ENCODE measurements at regions not wholly inside any gene's neighbourhood (a gene's known extent, or its start where the extent isn't known, plus 50 kb on each side); places are given as distances from the start of the nearest gene placed in this dataset.

DNA sequence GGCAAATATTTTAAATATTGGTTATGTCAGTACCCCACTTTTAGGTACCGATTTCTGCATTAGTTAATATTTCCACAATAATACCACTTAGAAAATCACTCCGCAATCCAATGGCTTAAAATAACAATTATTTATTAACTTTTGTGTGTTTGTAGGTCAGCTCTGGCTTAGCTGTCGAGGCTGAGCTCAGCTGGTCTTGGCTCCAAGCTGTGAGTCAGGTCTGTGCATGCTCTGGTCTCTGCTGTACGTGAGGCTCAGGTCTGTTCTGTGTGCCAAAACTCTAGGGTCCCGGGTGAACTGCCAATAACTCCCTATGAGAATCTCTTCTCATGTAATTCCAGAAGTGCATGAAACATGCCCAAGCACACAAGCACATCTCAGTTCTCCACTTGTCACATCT is 245.8 kb upstream of the GK2 start:
- H3K27me3 ChIP-seq (ENCODE audit: insufficient read depth), result no peaks in the 10 kb centered on the region
- 70% methylated on average over 5 of the region's 5 CpGs for WGBS (ENCODE audit: low lambda C conversion rate)

DNA sequence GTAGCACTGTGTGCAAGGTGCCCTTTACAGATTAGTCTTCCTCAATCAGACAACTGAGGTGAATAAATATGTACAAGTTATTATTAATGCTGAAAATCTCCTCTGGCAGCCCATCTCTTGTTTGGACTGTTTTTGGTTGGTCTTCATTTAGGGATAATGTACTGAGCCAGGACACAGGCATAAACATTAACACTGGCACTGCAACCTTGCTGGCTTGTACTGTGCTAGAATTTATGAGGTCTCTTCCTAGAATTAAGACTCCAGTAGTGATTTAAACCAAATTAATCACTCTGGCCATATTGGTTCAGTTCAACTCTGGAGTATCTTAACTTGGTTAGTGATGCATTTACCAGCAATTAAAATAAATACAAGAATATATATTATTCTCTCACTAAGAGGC is 244.7 kb upstream of the GK2 start:
- Histone ChIP-seq H3K4me3 (ENCODE audit: low read depth in 2 of 2, low read length in 1 of 2) (no peak overlapping the region), H2AFZ (ENCODE audit: low read depth) (no peak overlapping the region), H3K9ac (no peak overlapping the region), H3K79me2 (ENCODE audit: insufficient read depth) (no peaks in the 10 kb centered on the region), H3K9me3 (no peaks in the 10 kb centered on the region), H3K4me2 (no peak overlapping the region), H3K4me1 (ENCODE audit: control insufficient read depth in 1 of 2, insufficient read depth in 2 of 2, low read depth in 1 of 2, low read length in 1 of 2) (peaks cover 0 to 5% of the 10 kb centered on the region in 2 experiments; a peak in 1 of 4 replicates), H3F3A (replicated peaks; ENCODE audit: insufficient read depth) (no peaks in the 10 kb centered on the region), H3K9me2 (no peaks in the 10 kb centered on the region), H4K20me1 (ENCODE audit: insufficient read depth) (no peaks in the 10 kb centered on the region), H3K36me3 (replicated peaks in 1 of 2; ENCODE audit: control insufficient read depth in 1 of 2, insufficient read depth in 2 of 2, low read length in 1 of 2) (no peaks in the 10 kb centered on the region), H3K27ac (ENCODE audit: low read depth in 2 of 2, low read length in 1 of 2) (no peak overlapping the region), H3K27me3 (ENCODE audit: insufficient read depth) (no peaks in the 10 kb centered on the region)
- ChIA-PET CTCF (no interaction called here), POLR2A (no interaction called here)
- DNase-seq, result no peak
- TF ChIP-seq SMC3 (IDR thresholded peaks at IDR 0.05; ENCODE audit: low read depth, low read length) (no peak), SIN3A (IDR thresholded peaks at IDR 0.05; ENCODE audit: borderline replicate concordance, low read depth, low read length) (no peak), FOSL2 (IDR thresholded peaks at IDR 0.05; ENCODE audit: borderline replicate concordance, low read depth) (no peak), TAF1 (IDR thresholded peaks at IDR 0.05; ENCODE audit: borderline replicate concordance, low read depth, low read length) (no peak), NRF1 (IDR thresholded peaks at IDR 0.05; ENCODE audit: low read depth, low read length) (no peak), MEF2A (IDR thresholded peaks at IDR 0.05; ENCODE audit: borderline replicate concordance, low read depth) (no peak), FOXJ3 (CRISPR knock-in tag; IDR thresholded peaks at IDR 0.05) (no peak), POLR2AphosphoS5 (IDR thresholded peaks at IDR 0.05; ENCODE audit: low read depth, low read length) (no peak), EP300 (IDR thresholded peaks at IDR 0.05; ENCODE audit: borderline replicate concordance in 1 of 2, low read depth in 1 of 2, low read length in 1 of 2) (no peak), RAD21 (IDR thresholded peaks at IDR 0.05; ENCODE audit: low read length) (no peak), FOXM1 (IDR thresholded peaks at IDR 0.05; ENCODE audit: low read depth) (no peak), NFIC (IDR thresholded peaks at IDR 0.05; ENCODE audit: borderline replicate concordance) (no peak)
- TF ChIP-seq, protein P1, sequence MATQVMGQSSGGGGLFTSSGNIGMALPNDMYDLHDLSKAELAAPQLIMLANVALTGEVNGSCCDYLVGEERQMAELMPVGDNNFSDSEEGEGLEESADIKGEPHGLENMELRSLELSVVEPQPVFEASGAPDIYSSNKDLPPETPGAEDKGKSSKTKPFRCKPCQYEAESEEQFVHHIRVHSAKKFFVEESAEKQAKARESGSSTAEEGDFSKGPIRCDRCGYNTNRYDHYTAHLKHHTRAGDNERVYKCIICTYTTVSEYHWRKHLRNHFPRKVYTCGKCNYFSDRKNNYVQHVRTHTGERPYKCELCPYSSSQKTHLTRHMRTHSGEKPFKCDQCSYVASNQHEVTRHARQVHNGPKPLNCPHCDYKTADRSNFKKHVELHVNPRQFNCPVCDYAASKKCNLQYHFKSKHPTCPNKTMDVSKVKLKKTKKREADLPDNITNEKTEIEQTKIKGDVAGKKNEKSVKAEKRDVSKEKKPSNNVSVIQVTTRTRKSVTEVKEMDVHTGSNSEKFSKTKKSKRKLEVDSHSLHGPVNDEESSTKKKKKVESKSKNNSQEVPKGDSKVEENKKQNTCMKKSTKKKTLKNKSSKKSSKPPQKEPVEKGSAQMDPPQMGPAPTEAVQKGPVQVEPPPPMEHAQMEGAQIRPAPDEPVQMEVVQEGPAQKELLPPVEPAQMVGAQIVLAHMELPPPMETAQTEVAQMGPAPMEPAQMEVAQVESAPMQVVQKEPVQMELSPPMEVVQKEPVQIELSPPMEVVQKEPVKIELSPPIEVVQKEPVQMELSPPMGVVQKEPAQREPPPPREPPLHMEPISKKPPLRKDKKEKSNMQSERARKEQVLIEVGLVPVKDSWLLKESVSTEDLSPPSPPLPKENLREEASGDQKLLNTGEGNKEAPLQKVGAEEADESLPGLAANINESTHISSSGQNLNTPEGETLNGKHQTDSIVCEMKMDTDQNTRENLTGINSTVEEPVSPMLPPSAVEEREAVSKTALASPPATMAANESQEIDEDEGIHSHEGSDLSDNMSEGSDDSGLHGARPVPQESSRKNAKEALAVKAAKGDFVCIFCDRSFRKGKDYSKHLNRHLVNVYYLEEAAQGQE (IDR thresholded peaks at IDR 0.05; ENCODE audit: low read depth, low read length), result no peak

More for the DNA sequence above, 245.8 kb upstream of the GK2 start:
- H3K4me2 ChIP-seq, result no peak overlapping the region
- peaks cover 0 to 5% of the 10 kb centered on the region in 2 experiments; a peak in 1 of 4 replicates for H3K4me1 ChIP-seq (ENCODE audit: control insufficient read depth in 1 of 2, insufficient read depth in 2 of 2, low read depth in 1 of 2, low read length in 1 of 2)
- POLR2A ChIA-PET, result no interaction called here
- H3K79me2 ChIP-seq (ENCODE audit: insufficient read depth), result no peaks in the 10 kb centered on the region
- H3K9ac ChIP-seq, result no peak overlapping the region
- TF ChIP-seq, protein P2, sequence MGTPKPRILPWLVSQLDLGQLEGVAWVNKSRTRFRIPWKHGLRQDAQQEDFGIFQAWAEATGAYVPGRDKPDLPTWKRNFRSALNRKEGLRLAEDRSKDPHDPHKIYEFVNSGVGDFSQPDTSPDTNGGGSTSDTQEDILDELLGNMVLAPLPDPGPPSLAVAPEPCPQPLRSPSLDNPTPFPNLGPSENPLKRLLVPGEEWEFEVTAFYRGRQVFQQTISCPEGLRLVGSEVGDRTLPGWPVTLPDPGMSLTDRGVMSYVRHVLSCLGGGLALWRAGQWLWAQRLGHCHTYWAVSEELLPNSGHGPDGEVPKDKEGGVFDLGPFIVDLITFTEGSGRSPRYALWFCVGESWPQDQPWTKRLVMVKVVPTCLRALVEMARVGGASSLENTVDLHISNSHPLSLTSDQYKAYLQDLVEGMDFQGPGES (IDR thresholded peaks at IDR 0.05; ENCODE audit: low read depth, low read length), result no peak
- TF ChIP-seq, protein P3, sequence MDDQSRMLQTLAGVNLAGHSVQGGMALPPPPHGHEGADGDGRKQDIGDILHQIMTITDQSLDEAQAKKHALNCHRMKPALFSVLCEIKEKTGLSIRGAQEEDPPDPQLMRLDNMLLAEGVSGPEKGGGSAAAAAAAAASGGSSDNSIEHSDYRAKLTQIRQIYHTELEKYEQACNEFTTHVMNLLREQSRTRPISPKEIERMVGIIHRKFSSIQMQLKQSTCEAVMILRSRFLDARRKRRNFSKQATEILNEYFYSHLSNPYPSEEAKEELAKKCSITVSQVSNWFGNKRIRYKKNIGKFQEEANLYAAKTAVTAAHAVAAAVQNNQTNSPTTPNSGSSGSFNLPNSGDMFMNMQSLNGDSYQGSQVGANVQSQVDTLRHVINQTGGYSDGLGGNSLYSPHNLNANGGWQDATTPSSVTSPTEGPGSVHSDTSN (IDR thresholded peaks at IDR 0.05), result no peak
- TF ChIP-seq RAD21 (IDR thresholded peaks at IDR 0.05; ENCODE audit: low read length), result no peak
- no peak for TF ChIP-seq GABPA (IDR thresholded peaks at IDR 0.05; ENCODE audit: low read depth)
- TF ChIP-seq GATA2 (CRISPR knock-in tag; IDR thresholded peaks at IDR 0.05), result no peak
- no peak for TF ChIP-seq JUND (IDR thresholded peaks at IDR 0.05)
- no peak for TF ChIP-seq TAF1 (IDR thresholded peaks at IDR 0.05; ENCODE audit: borderline replicate concordance, low read depth, low read length)
- TF ChIP-seq FOXM1 (IDR thresholded peaks at IDR 0.05; ENCODE audit: low read depth), result no peak
- TF ChIP-seq, protein P4, sequence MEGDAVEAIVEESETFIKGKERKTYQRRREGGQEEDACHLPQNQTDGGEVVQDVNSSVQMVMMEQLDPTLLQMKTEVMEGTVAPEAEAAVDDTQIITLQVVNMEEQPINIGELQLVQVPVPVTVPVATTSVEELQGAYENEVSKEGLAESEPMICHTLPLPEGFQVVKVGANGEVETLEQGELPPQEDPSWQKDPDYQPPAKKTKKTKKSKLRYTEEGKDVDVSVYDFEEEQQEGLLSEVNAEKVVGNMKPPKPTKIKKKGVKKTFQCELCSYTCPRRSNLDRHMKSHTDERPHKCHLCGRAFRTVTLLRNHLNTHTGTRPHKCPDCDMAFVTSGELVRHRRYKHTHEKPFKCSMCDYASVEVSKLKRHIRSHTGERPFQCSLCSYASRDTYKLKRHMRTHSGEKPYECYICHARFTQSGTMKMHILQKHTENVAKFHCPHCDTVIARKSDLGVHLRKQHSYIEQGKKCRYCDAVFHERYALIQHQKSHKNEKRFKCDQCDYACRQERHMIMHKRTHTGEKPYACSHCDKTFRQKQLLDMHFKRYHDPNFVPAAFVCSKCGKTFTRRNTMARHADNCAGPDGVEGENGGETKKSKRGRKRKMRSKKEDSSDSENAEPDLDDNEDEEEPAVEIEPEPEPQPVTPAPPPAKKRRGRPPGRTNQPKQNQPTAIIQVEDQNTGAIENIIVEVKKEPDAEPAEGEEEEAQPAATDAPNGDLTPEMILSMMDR (IDR thresholded peaks at IDR 0.05), result no peak
- no peak for TF ChIP-seq NFIC (IDR thresholded peaks at IDR 0.05; ENCODE audit: borderline replicate concordance)
- TF ChIP-seq EP300 (IDR thresholded peaks at IDR 0.05; ENCODE audit: borderline replicate concordance in 1 of 2, low read depth in 1 of 2, low read length in 1 of 2), result no peak
- no peak for TF ChIP-seq MEF2A (IDR thresholded peaks at IDR 0.05; ENCODE audit: borderline replicate concordance, low read depth)
- no peak for TF ChIP-seq FOSL2 (IDR thresholded peaks at IDR 0.05; ENCODE audit: borderline replicate concordance, low read depth)
- no peak for TF ChIP-seq TCF12 (IDR thresholded peaks at IDR 0.05)
- H3K9me3 ChIP-seq, result no peaks in the 10 kb centered on the region
- DNase-seq, result no peak
- H4K20me1 ChIP-seq (ENCODE audit: insufficient read depth), result no peaks in the 10 kb centered on the region
- CTCF ChIA-PET, result no interaction called here
- no peaks in the 10 kb centered on the region for H3K36me3 ChIP-seq (replicated peaks in 1 of 2; ENCODE audit: control insufficient read depth in 1 of 2, insufficient read depth in 2 of 2, low read length in 1 of 2)
- H3K27ac ChIP-seq (ENCODE audit: low read depth in 2 of 2, low read length in 1 of 2), result no peak overlapping the region
- H3K9me2 ChIP-seq, result no peaks in the 10 kb centered on the region
- H3F3A ChIP-seq (replicated peaks; ENCODE audit: insufficient read depth), result no peaks in the 10 kb centered on the region
- no peak overlapping the region for H3K4me3 ChIP-seq (ENCODE audit: low read depth in 2 of 2, low read length in 1 of 2)
- no peak overlapping the region for H2AFZ ChIP-seq (ENCODE audit: low read depth)

Data from SK-N-SH (cell line).